Lower leg skin (tissue), 4 donors: ENCODE measurements at regions not wholly inside any gene's neighbourhood (a gene's known extent, or its start where the extent isn't known, plus 50 kb on each side); places are given as distances from the start of the nearest gene placed in this dataset.

ENCODE experiments used
- DNase-seq, 2 donors: peaks; one replicate each; pipeline ENCODE4 v3.0.0-alpha.2; 2019; ENCODE audit warnings: low spot score in 2 of 2
- H3K4me3 ChIP-seq: fragments of 200-600 bp; sonication (generic); 2 replicates; pipeline ENCODE4 v1.5.1; 2017; ENCODE audit warnings: mild to moderate bottlenecking, low read depth; ENCODE audit not compliant: poor library complexity, severe bottlenecking
- POLR2A ChIP-seq, 2 donors: fragments of 450-650 bp; IDR thresholded peaks; one replicate each; pipeline ENCODE4 v1.6.1; 2016 to 2017; ENCODE audit warnings: antibody characterized with exemption in 2 of 2, mild to moderate bottlenecking in 1 of 2, moderate library complexity in 1 of 2
- WGBS, 2 donors: methylation state at CpG; one replicate each; pipeline ENCODE4 v1.1.5; 2018; 5-methylcytosine and 5-hydroxymethylcytosine counted together
- intact Hi-C: fragments of 100-400 bp; cut with DNase I; formaldehyde crosslinking; loops from one replicate; pipeline ENCODE4 v1.15.0; 2023; ENCODE audit warnings: low total_unique reads
- TF ChIP-seq, protein P1 (sequence below), 3 donors: fragments of 450-650 bp; IDR thresholded peaks; one replicate each; pipeline ENCODE4 v1.5.1; 2016; ENCODE audit warnings: antibody characterized with exemption in 3 of 3, mild to moderate bottlenecking in 3 of 3, moderate library complexity in 2 of 3

DNA sequence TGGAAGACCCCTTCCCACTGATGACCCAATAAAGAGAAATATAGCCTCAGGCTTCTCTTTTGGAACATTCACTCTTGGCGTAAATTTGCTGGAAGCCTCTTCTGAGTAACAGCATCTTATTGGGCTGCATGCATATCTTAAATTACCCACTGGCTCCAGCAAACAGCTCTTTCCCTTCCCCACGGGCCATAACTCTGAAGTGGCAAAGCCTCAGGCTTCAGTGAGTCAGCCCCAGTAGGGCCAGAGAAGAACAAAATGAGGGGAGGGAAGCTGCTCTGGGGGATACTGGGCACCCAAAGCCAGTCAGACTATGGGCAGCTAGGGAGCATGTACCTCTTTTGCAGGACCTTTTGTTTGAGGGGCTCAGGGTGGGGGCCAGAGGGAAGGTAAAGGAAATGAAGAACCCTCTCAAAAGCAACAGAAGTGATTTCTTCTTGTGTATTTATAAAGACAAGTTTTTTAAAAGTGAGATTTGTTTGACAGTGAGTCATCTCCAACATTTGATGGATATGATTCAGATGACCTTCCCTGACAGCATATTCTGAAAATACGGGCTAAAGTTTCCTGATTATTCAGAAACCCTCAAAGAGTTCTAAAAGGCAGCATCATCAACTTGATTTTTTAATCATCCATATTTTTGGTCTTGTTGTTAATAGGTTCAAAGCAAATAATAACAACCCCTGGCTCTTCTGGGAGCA is 203.4 kb downstream of the KIF18A start:
- intact Hi-C loops, result no loop called here
- 54 to 63% methylated on average over 3 of the region's 3 CpGs for WGBS, 2 donors

DNA sequence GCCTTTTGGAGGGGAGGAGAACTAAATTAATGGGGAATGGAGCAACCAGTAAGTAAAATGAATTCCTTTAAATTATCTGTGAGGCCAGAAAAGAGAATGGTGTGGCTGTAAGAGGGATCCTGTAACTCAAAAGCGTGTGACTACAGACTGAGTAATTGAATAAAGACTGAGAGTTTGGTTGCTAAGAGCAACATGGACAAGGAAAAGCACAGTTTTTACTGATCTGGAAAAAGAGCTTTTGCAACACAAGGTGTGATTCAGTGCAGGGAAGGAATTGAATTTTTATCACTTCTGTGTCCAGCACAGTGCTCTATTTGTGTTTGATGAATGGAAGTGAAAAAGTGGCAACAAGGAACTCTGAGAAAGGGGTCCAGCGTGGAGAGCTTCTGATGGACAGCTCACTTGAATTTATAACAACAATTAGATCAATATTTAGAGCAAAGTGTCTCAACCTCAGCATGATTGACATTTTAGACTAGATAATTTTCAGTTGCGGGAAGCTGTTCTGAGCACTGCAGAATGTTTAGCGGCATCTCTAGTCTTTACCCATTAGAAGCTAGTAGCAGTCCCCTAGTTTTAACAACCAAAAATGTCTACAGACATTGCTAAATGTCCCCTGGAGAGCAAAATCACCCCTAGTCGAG is 202.8 kb upstream of the BDNF start:
- intact Hi-C loops, result no loop called here
- no peak for DNase-seq
- TF ChIP-seq POLR2A (IDR thresholded peaks at IDR 0.05), result no peak
- TF ChIP-seq, protein P1, sequence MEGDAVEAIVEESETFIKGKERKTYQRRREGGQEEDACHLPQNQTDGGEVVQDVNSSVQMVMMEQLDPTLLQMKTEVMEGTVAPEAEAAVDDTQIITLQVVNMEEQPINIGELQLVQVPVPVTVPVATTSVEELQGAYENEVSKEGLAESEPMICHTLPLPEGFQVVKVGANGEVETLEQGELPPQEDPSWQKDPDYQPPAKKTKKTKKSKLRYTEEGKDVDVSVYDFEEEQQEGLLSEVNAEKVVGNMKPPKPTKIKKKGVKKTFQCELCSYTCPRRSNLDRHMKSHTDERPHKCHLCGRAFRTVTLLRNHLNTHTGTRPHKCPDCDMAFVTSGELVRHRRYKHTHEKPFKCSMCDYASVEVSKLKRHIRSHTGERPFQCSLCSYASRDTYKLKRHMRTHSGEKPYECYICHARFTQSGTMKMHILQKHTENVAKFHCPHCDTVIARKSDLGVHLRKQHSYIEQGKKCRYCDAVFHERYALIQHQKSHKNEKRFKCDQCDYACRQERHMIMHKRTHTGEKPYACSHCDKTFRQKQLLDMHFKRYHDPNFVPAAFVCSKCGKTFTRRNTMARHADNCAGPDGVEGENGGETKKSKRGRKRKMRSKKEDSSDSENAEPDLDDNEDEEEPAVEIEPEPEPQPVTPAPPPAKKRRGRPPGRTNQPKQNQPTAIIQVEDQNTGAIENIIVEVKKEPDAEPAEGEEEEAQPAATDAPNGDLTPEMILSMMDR (IDR thresholded peaks at IDR 0.05), result no peak
- 78 to 83% methylated on average over 5 of the region's 5 CpGs for WGBS, 2 donors
- no peak overlapping the region for H3K4me3 ChIP-seq

More for the DNA sequence above, 203.4 kb downstream of the KIF18A start:
- DNase-seq, result no peak
- no peak for TF ChIP-seq POLR2A (IDR thresholded peaks at IDR 0.05)
- TF ChIP-seq, protein P1 (IDR thresholded peaks at IDR 0.05), result no peak
- no peak overlapping the region for H3K4me3 ChIP-seq

DNA sequence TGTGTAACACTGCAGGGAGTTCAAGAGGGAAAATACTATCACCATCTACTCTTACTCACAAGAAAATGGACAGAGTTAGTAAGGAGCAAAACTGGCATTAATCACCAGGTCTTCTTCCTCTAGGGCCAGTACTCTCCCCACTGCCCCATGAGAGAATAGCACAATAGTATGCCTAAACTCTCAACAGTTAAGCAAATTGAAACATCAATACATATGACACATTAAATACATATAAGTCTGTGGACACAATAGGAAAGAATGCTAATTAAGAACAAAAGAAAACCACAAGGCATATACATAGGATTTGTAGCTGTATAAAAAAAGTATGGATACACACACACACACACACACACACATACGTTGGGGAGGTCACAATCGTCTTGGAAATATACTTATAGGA is 197.9 kb upstream of the BDNF start:
- TF ChIP-seq, protein P1 (IDR thresholded peaks at IDR 0.05), result no peak
- TF ChIP-seq POLR2A (IDR thresholded peaks at IDR 0.05), result no peak
- intact Hi-C loops, result no loop called here
- DNase-seq, result no peak
- 78 to 83% methylated on average over 2 of the region's 2 CpGs for WGBS, 2 donors
- no peak overlapping the region for H3K4me3 ChIP-seq

DNA sequence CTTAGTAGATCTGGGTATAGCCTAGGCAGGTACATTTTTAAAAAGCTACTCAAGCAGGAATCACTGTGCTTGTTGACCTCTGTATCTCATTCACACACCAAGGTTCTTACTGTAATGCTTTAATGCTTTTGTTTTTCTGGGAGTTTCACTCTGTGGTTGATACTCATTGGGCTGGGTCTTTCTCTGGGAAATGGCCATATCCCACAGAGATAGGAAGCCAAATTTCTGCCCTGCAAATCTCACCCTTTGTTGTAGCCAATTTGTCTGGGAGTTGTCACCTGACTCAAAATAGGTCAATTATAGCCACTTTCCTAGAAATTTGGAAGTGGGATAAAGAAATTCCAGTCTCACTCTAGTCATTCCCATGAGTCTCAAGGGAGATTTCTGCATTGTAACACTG is 195.8 kb upstream of the BDNF start:
- intact Hi-C loops, result no loop called here
- no peak for TF ChIP-seq POLR2A (IDR thresholded peaks at IDR 0.05)
- TF ChIP-seq, protein P1 (IDR thresholded peaks at IDR 0.05), result no peak
- no peak overlapping the region for H3K4me3 ChIP-seq
- no peak for DNase-seq

DNA sequence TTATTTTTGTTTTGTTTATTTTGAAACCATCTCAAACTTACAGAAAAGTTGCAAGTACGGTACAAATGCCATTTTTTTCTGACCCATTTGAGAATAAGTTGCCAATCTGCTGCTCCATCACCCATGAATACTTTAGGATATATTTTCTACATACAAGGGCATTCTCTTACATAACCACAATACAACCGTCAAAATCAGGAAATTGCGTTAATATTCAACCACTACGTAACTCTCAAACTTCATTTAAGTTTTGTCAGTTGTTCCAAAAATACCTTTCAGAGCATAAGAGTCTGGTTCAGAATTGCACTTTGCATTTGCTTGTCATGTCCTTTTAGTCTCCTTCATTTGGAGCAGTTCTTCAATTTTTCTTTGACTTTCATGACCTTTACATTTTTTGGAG is 194.3 kb upstream of the BDNF start:
- 75 to 82% methylated on average over 4 of the region's 4 CpGs for WGBS, 2 donors
- intact Hi-C loops, result no loop called here
- no peak overlapping the region for H3K4me3 ChIP-seq
- no peak for TF ChIP-seq POLR2A (IDR thresholded peaks at IDR 0.05)
- TF ChIP-seq, protein P1 (IDR thresholded peaks at IDR 0.05), result no peak
- DNase-seq, result no peak
